ENCODE measurements at regions not wholly inside any gene's neighbourhood (a gene's known extent, or its start where the extent isn't known, plus 50 kb on each side); places are given as distances from the start of the nearest gene placed in this dataset.

GRCh38 chr7:35854311-35854710, 53.5 kb downstream of the SEPTIN7 start:
- no peak for TF ChIP-seq CTCF (IDR thresholded peaks at IDR 0.05)
- no peak for TF ChIP-seq POLR2A (IDR thresholded peaks at IDR 0.05)

Measured in adrenal gland (tissue), 5 donors.